PC-3 (cell line): ENCODE measurements at regions not wholly inside any gene's neighbourhood (a gene's known extent, or its start where the extent isn't known, plus 50 kb on each side); places are given as distances from the start of the nearest gene placed in this dataset.

Experiments
- ATAC-seq: fragments of 200-7000 bp; cut with Tn5 transposase; 2 replicates; pipeline ENCODE4 v1.9.1; 2020; ENCODE audit warnings: mild to moderate bottlenecking, moderate library complexity
- BruUV-seq: library from RNA; stranded (reverse); fragments of 400-500 nt; replicated peaks from 2 replicates; lab custom pipeline; 2021; lab: Mats Ljungman, UMichigan
- CTCF ChIA-PET: fragments of 300-600 bp; sonication (Branson Sonifier 250); formaldehyde crosslinking; loops from one replicate; lab custom pipeline; 2022; ENCODE audit warnings: antibody characterized with exemption; lab: Charles Lee
- POLR2A ChIA-PET: fragments of 300-600 bp; sonication (Branson Sonifier 250); formaldehyde crosslinking; loops from one replicate; lab custom pipeline; 2022; ENCODE audit warnings: antibody characterized with exemption; ENCODE audit not compliant: unreplicated experiment; lab: Charles Lee
- DNase-seq: peaks from one replicate; pipeline ENCODE4 v3.0.0-alpha.2; 2015
- H2AFZ ChIP-seq: fragments of 300-600 bp; sonication (generic); 2 replicates; pipeline ENCODE4 v1.6.0; 2016; ENCODE audit warnings: antibody characterized with exemption, low read length
- H3F3A ChIP-seq: fragments of 300-600 bp; sonication (generic); one replicate; pipeline ENCODE4 v1.6.0; 2017; ENCODE audit warnings: antibody characterized with exemption, low read length, control low read depth, mild to moderate bottlenecking; ENCODE audit not compliant: unreplicated experiment
- H3K27ac ChIP-seq: fragments of 300-600 bp; sonication (generic); 2 replicates; pipeline ENCODE4 v1.5.1; 2016; ENCODE audit warnings: mild to moderate bottlenecking, low read length
- H3K27me3 ChIP-seq: fragments of 300-600 bp; sonication (generic); 2 replicates; pipeline ENCODE4 v1.6.1; 2016; ENCODE audit warnings: low read length, mixed read lengths
- H3K36me3 ChIP-seq: fragments of 300-600 bp; sonication (generic); 2 replicates; pipeline ENCODE4 v1.6.1; 2016; ENCODE audit warnings: low read depth, mixed run types, low read length, mixed read lengths
- H3K4me1 ChIP-seq: fragments of 300-600 bp; sonication (generic); 2 replicates; pipeline ENCODE4 v1.5.1; 2016; ENCODE audit warnings: low read length; ENCODE audit not compliant: insufficient read depth
- H3K4me2 ChIP-seq: fragments of 300-600 bp; sonication (generic); 2 replicates; pipeline ENCODE4 v1.6.0; 2016; ENCODE audit warnings: low read length
- H3K4me3 ChIP-seq: fragments of 300-600 bp; sonication (generic); 2 replicates; pipeline ENCODE4 v1.5.1; 2016; ENCODE audit warnings: mild to moderate bottlenecking, low read length, mixed read lengths
- H3K79me2 ChIP-seq: fragments of 300-600 bp; sonication (generic); 2 replicates; pipeline ENCODE4 v1.6.1; 2017; ENCODE audit warnings: low read length, mixed read lengths
- H3K9ac ChIP-seq: fragments of 300-600 bp; sonication (generic); 2 replicates; pipeline ENCODE4 v1.6.0; 2016; ENCODE audit warnings: mild to moderate bottlenecking, low read length
- H3K9me2 ChIP-seq: fragments of 300-600 bp; sonication (generic); replicated peaks from 2 replicates; pipeline ENCODE4 v1.6.1; 2016; ENCODE audit warnings: mixed run types, low read length, mixed read lengths
- H3K9me3 ChIP-seq: fragments of 300-600 bp; sonication (generic); 2 replicates; pipeline ENCODE4 v1.6.1; 2016; ENCODE audit warnings: low read length, mixed read lengths
- H4K20me1 ChIP-seq: fragments of 300-600 bp; sonication (generic); 2 replicates; pipeline ENCODE4 v1.6.1; 2016; ENCODE audit warnings: low read length, mixed read lengths
- CTCF ChIP-seq: fragments of 300-600 bp; sonication (generic); conservative IDR thresholded peaks from 2 replicates; pipeline ENCODE4 v1.5.1; 2017; ENCODE audit warnings: antibody characterized with exemption, low read depth, mild to moderate bottlenecking, low read length
- EZH2 ChIP-seq: fragments of 300-600 bp; sonication (generic); IDR thresholded peaks from one replicate; pipeline ENCODE4 v1.6.1; 2017; ENCODE audit warnings: antibody characterized with exemption, mild to moderate bottlenecking, low read length; ENCODE audit not compliant: unreplicated experiment
- EZH2phosphoT487 ChIP-seq: fragments of 300-600 bp; sonication (generic); IDR thresholded peaks from 2 replicates; pipeline ENCODE4 v1.6.1; 2018; ENCODE audit warnings: mild to moderate bottlenecking, antibody characterized with exemption, low read length, borderline replicate concordance
- intact Hi-C: fragments of 100-400 bp; cut with micrococcal nuclease; formaldehyde crosslinking; loops from 2 replicates; pipeline ENCODE4 v1.9.0; 2023

GRCh38 chr2:66684289-66684688 lies 249.4 kb downstream of the MEIS1 start:
- H3K9me3 ChIP-seq = no peaks in the 10 kb centered on the region
- peaks cover 10% of the 10 kb centered on the region; the same call in 1 of the 2 replicates for H3K4me1 ChIP-seq
- H3K4me2 ChIP-seq = no peak overlapping the region
- no peaks in the 10 kb centered on the region for H4K20me1 ChIP-seq
- no peak overlapping the region for H3K27ac ChIP-seq
- no peaks in the 10 kb centered on the region for H3K9me2 ChIP-seq
- POLR2A ChIA-PET = no interaction called here
- BruUV-seq = no TSS peak
- ATAC-seq = no peak
- peaks cover 33% of the 10 kb centered on the region for H3K27me3 ChIP-seq
- intact Hi-C loops = no loop called here
- TF ChIP-seq EZH2 (no peak), EZH2phosphoT487 (no peak), CTCF (no peak)
- H3K79me2 ChIP-seq = no peaks in the 10 kb centered on the region
- DNase-seq = peak; percentile 68
- no peak overlapping the region for H3K9ac ChIP-seq
- CTCF ChIA-PET = no interaction called here
- H3K4me3 ChIP-seq = no peak overlapping the region
- no peaks in the 10 kb centered on the region for H3K36me3 ChIP-seq
- H2AFZ ChIP-seq = no peak overlapping the region
- H3F3A ChIP-seq = no peaks in the 10 kb centered on the region

GRCh38 chr2:66686755-66687154 lies 251.8 kb downstream of the MEIS1 start:
- no TSS peak for BruUV-seq
- intact Hi-C loops = no loop called here
- TF ChIP-seq EZH2phosphoT487 = no peak
- TF ChIP-seq EZH2 = no peak
- TF ChIP-seq CTCF = no peak
- POLR2A ChIA-PET = no interaction called here
- Histone ChIP-seq H3K27me3 (peaks cover 57% of the 10 kb centered on the region), H3K9me2 (no peaks in the 10 kb centered on the region), H3K4me3 (no peak overlapping the region), H3K79me2 (no peaks in the 10 kb centered on the region), H3K9ac (no peak overlapping the region), H3K4me1 (peaks cover 10% of the 10 kb centered on the region; the same call in 1 of the 2 replicates), H3K36me3 (no peaks in the 10 kb centered on the region), H2AFZ (no peak overlapping the region), H3F3A (no peaks in the 10 kb centered on the region), H3K27ac (no peak overlapping the region), H3K9me3 (no peaks in the 10 kb centered on the region), H3K4me2 (no peak overlapping the region), H4K20me1 (no peaks in the 10 kb centered on the region)
- ATAC-seq = no peak
- CTCF ChIA-PET = no interaction called here
- DNase-seq = no peak

- TF ChIP-seq EZH2phosphoT487 (no peak), EZH2 (no peak), CTCF (no peak)
- no peak for ATAC-seq
- H3K27me3 ChIP-seq = peaks cover 79% of the 10 kb centered on the region
Observed at GRCh38 chr2:66688951-66689350, 254.0 kb downstream of the MEIS1 start.

More at GRCh38 chr2:66688951-66689350, 254.0 kb downstream of the MEIS1 start:
- intact Hi-C loops = no loop called here
- Histone ChIP-seq H3K9me2 (no peaks in the 10 kb centered on the region), H3K4me3 (no peak overlapping the region), H3K4me1 (peaks cover 9% of the 10 kb centered on the region; the same call in 1 of the 2 replicates), H3K9ac (no peak overlapping the region), H3K36me3 (no peaks in the 10 kb centered on the region), H3K4me2 (no peak overlapping the region), H3K9me3 (no peaks in the 10 kb centered on the region), H4K20me1 (no peaks in the 10 kb centered on the region), H3F3A (no peaks in the 10 kb centered on the region), H3K27ac (no peak overlapping the region), H2AFZ (no peak overlapping the region), H3K79me2 (no peaks in the 10 kb centered on the region)
- no peak for DNase-seq
- CTCF ChIA-PET = no interaction called here
- no TSS peak for BruUV-seq
- POLR2A ChIA-PET = no interaction called here
